ENCODE measurements at regions not wholly inside any gene's neighbourhood (a gene's known extent, or its start where the extent isn't known, plus 50 kb on each side); places are given as distances from the start of the nearest gene placed in this dataset.

GRCh38 chr14:58863661-58864345 lies 226.0 kb downstream of the DACT1 start:
- peaks cover 19% of the 10 kb centered on the region for H3K9me3 Mint-ChIP-seq (ENCODE audit: unreplicated experiment)
- no peaks in the 10 kb centered on the region for H3K27me3 Mint-ChIP-seq (ENCODE audit: insufficient read depth, unreplicated experiment)
- DNase-seq, result no peak
- H3K4me3 Mint-ChIP-seq (ENCODE audit: unreplicated experiment), result no peak overlapping the region
- TF ChIP-seq CTCF (IDR thresholded peaks at IDR 0.05; ENCODE audit: insufficient read depth in 1 of 2, low read depth in 1 of 2, low read length in 1 of 2, severe bottlenecking in 1 of 2, unreplicated experiment in 1 of 2), result no peak
- peaks cover 8% of the 10 kb centered on the region for H3K4me1 Mint-ChIP-seq (ENCODE audit: low read depth, unreplicated experiment)
- CTCF ChIA-PET, result no interaction called here
- Histone ChIP-seq H3K9me3 (no peaks in the 10 kb centered on the region), H3K4me1 (peaks cover 17% of the 10 kb centered on the region), H3K36me3 (ENCODE audit: control insufficient read depth, insufficient read depth, low read length) (no peaks in the 10 kb centered on the region), H3K4me3 (ENCODE audit: low read depth, low read length) (no peak overlapping the region), H3K27me3 (replicated peaks; ENCODE audit: control insufficient read depth, insufficient read depth, low read length) (no peaks in the 10 kb centered on the region)
- peaks cover 10% of the 10 kb centered on the region for H3K36me3 Mint-ChIP-seq (ENCODE audit: insufficient read depth, unreplicated experiment)
- no TSS peak for BruUV-seq (replicated peaks)
- intact Hi-C loops (cut with micrococcal nuclease; ENCODE audit: unreplicated experiment), result no loop called here
- POLR2A ChIA-PET, result no interaction called here
- H3K27ac Mint-ChIP-seq (ENCODE audit: unreplicated experiment), result no peak overlapping the region

- H3K9me3 ChIP-seq, result no peaks in the 10 kb centered on the region
- no peak overlapping the region for H3K27ac Mint-ChIP-seq (ENCODE audit: unreplicated experiment)
These were observed 227.2 kb downstream of the DACT1 start for GRCh38 chr14:58864751-58865513.

More at GRCh38 chr14:58864751-58865513, 227.2 kb downstream of the DACT1 start:
- Mint-ChIP-seq H3K36me3 (ENCODE audit: insufficient read depth, unreplicated experiment) (peaks cover 10% of the 10 kb centered on the region), H3K27me3 (ENCODE audit: insufficient read depth, unreplicated experiment) (no peaks in the 10 kb centered on the region), H3K9me3 (ENCODE audit: unreplicated experiment) (peaks cover 9% of the 10 kb centered on the region), H3K4me3 (ENCODE audit: unreplicated experiment) (no peak overlapping the region), H3K4me1 (ENCODE audit: low read depth, unreplicated experiment) (peaks cover 8% of the 10 kb centered on the region)
- intact Hi-C loops (cut with micrococcal nuclease; ENCODE audit: unreplicated experiment), result no loop called here
- DNase-seq, result no peak
- Histone ChIP-seq H3K36me3 (ENCODE audit: control insufficient read depth, insufficient read depth, low read length) (no peaks in the 10 kb centered on the region), H3K4me1 (peaks cover 17% of the 10 kb centered on the region), H3K27me3 (replicated peaks; ENCODE audit: control insufficient read depth, insufficient read depth, low read length) (no peaks in the 10 kb centered on the region), H3K4me3 (ENCODE audit: low read depth, low read length) (no peak overlapping the region)
- no TSS peak for BruUV-seq (replicated peaks)
- ChIA-PET POLR2A (no interaction called here), CTCF (no interaction called here)
- no peak for TF ChIP-seq CTCF (IDR thresholded peaks at IDR 0.05; ENCODE audit: insufficient read depth in 1 of 2, low read depth in 1 of 2, low read length in 1 of 2, severe bottlenecking in 1 of 2, unreplicated experiment in 1 of 2)
